Fibroblast of peridontal ligament (primary cell): ENCODE measurements at regions not wholly inside any gene's neighbourhood (a gene's known extent, or its start where the extent isn't known, plus 50 kb on each side); places are given as distances from the start of the nearest gene placed in this dataset.

Experiments
- DNase-seq: peaks from one replicate; pipeline ENCODE4 v3.0.0-alpha.2; 2010; ENCODE audit errors: extremely low read depth

- DNase-seq = no peak
Measured at GRCh38 chr3:189500798-189501495, 130.2 kb upstream of the TP63 start.

DNA sequence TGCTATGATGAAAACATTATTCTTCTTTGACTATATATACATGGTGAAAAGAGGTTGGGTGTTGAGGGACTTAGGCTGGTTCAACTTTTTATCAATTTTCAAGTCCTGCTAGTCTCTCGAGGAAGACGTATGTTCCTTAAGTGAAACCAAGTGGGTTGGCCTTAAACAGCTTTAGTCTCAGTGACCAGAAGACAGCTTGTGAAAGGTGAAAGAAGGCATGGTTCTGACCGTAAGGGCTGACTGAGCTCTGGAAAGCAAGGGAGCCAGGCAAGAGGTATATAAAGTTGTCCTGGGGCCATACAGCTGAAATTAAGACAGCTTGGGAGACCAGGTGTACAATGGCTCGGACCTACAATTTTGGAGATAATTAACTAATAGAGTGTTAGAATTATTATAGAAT is 128.9 kb upstream of the TP63 start:
- DNase-seq = no peak

DNA sequence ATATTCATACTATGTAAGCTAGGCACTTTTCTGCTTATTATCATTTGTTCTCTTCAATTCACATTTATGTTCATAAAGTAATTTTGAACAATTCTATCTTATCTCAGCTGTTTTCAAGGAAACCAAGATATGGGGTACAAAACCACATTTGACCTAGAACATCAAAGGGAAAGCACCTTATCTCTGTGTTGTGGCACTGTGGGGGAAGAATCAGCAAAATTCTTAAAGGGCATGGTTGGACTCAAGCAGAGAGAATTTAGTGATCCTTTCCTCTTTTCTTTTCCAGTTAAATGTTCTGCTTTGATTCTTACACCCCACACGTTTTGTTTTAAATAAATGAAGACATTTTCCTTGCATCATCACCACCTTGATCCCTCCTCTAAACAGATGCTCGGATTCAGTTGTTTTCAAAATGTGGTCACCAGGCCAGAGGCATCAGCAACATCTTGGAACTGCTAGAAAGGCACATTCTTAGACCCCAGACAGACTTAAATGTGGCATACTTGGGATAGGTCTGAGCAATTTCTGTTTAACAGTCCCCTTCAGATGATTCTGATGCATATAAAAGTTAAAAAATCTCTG is 128.4 kb upstream of the TP63 start:
- no peak for DNase-seq

DNA sequence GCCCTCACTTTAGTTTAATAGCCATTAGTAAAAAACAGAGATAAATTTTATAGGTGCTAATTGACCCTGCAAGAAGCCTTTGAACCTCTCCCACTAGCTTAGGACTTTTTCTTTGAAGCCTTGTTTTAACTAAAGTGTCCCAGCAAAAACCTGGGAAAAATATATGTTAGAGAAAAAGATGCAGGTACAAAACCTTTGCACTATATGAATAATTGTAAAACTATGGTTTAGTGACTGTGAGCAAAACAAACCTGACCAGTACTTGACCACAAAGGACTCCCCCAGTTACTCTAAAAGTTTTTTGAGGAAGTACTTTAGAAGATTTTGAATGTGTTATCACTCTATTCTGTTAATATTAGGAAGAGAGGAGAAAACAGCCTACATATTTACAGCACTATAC is 123.3 kb upstream of the TP63 start:
- DNase-seq = no peak

DNA sequence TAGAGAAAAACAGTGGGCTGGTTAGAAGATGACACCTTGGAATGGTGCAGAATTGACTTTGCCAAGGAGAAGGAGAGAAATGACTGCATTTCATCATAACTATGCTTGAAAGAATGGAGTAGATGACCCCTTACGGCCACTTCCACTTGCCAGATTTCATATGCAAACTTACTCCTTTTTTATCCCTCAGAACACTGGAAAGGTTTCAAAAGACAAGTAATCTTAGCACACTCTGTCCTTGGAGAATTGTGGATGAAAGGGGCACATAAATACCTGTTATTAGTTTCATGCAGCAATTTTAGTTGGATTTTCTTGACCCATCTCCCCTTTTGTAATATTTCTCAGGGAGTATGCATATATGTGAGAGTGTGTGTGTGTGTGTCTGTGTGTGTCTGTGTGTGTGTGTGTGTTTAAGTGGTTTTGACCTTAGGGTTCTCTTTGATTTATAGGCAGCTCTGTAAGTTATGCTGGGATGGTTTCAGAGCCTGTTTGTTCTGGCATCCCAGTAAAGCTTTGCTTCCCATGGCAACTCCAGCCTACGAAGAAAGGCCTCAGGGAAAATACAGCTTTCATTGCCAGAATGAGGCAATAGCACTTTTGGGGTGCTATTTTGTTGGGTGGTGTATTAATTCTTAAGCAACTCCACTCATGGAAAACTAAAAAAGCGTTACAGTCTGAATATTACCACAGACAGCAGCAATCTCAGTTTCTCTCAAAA is 122.2 kb upstream of the TP63 start:
- DNase-seq = peak; percentile 34

GRCh38 chr3:189512039-189512438 is 119.2 kb upstream of the TP63 start:
- DNase-seq = no peak

- DNase-seq = no peak
Measured at GRCh38 chr3:189512821-189513220, 118.4 kb upstream of the TP63 start.

DNA sequence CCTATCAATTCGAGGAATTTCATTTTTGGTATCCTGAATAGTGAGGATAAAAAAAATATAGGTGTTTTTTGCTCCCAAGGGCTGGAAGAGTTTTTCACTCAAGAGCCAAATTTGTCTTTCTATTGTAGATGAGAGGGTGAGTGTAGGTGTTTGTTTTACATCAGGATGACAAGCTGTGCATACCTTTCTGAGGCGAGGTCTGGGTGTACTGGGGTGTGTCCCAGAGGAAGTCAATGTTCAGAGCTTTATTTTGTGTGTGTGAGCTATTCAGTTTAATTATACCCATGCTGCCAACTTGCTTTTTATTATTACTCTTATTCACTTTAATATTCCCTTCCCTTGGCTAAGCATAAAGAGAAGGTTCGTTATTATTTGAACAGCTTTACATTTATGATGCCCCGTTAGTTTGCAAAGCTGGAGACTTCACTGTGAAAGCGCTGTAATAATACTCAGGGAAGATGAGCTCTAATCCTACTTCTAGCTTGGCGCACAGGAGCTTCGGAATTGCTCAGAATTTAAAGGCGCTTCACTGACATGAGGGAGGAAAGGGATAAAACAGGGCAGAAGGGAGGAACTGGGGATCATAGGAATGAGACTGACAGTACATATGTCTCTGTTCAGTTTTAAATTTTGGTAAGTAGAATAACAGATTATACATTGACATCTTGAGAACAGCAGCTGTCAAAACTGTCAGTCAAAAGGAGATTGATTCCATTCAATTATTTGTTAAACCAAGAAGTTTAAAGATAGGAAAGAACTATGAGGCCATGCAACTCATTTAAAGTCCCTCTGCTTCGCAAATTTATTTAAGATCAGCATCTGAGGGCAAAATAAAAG is 117.7 kb upstream of the TP63 start:
- no peak for DNase-seq

DNA sequence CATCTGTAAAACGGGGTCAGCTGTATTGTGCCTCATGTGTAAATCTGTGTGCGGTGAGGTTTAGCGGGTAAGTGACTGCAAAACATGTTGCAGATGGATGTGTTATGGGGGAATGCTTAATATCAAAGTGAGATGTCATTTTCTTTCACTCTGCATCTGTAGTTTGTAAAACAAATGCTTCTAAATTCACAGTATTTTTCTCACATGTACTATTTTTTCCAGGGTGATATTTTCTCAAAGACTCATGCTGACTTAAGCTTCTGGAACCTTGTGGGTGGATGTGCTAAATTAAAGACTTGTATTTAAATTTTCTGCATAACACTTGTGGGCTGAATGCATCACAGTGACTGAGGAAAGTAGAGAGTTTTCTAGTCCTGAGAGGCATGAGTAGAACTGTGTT is 115.2 kb upstream of the TP63 start:
- DNase-seq = peak; percentile 19

DNA sequence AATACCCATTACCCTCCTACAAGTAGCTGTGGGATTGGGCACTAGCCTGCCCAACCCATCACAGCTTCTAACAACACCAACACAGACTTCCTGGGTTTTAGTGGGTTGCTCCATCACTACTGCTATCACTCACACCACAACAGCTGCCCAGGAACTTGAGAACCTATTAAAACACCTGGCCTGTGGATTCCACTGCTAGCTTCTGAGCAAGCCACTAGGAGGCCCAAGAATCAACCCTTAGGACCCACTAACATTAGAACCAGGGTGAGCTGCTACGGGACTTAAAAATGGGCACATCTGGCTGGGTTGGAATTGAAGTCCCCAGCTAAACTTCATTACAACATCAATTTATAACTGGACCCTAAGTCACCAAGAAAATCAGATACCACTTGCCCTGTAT is 113.2 kb upstream of the TP63 start:
- no peak for DNase-seq

GRCh38 chr3:189519458-189519857 is 111.7 kb upstream of the TP63 start:
- DNase-seq = no peak

DNA sequence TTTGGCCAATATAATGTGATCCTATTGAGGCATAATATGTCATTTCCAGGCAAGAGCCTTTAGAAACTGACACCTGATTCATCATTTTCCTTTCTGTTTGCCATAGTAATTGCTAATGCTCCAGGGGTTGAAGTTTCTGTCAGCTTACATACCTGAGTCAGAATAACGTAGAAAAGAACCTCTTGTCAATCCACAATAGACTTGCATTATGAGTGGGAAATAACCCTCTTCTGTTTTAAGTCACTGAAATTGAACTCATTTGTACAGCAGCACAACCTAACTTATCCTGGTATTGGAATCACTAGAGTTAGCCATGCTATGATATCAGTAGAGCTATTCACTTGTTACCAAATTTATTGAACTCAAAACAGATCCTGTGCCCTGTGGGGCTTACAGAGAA is 101.7 kb upstream of the TP63 start:
- DNase-seq = no peak

DNA sequence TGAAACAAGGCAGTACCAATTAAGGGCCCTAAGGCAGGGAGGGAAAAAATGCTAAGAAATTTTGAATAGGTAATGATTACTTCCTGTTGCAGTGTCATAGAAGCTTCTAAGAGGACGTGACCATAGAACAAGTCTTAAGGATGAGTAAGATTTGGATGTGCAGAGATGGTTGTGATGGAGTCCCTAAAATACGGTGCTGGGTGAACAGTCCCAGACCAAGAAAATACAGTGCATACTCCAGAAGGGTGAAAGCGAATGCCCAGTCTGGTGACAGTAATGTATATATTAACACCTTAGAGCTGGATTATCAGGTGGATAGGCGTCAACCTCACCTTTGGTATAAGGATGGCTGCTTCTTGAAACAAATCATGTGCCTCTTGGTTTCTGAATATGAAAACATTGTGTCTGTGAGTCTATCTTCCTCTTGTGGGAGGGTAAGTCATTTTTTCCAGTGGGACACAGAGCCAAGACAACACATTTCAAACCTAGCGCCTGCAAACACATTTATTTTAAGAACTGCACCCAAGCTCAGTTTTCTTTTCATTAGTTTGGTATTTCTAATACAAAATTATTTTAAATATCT is 101.2 kb upstream of the TP63 start:
- DNase-seq = no peak

DNA sequence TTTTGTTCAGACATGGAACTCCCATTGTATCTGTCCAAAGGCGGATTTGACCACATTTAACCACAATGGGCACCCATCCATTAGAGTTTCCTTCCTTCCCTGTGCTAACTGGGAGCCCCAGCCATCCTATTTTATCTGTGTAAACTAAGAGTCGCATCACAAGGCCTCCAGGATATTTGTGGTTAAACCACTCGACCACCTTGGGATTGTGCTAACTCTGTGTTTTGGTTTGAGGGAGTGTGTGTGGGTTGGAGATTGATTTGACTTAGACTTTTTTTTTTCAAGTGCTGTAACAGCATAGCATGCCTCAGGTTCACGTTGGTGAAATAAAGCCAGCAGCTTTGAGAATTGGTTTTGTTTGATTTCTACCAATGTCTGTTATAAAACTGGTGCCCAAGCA is 100.4 kb upstream of the TP63 start:
- peak; percentile 84 for DNase-seq

DNA sequence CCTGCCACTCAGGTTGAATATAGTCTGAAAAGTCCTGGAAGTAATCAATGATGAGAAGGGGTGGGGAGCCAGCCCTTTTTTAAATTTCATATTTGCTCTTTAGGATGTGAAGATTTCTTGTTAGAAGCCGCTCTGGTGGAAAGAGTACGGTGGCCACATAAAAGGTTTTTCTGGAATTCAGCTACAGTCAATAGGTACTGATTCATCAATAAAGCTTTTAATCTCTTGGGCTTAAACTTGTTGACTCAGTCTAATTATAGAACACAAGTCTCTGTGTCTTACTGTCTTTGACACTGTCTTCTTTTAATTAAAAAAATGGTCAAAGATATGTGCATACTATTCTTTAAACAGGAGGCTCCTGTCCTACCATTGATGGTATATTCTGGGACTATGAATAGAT is 99.9 kb upstream of the TP63 start:
- DNase-seq = no peak

- no peak for DNase-seq
Measured at GRCh38 chr3:189534531-189534930, 96.7 kb upstream of the TP63 start.

GRCh38 chr3:189537135-189537534 is 94.1 kb upstream of the TP63 start:
- DNase-seq = no peak

- no peak for DNase-seq
Measured at GRCh38 chr3:189547448-189547847, 83.7 kb upstream of the TP63 start.

DNA sequence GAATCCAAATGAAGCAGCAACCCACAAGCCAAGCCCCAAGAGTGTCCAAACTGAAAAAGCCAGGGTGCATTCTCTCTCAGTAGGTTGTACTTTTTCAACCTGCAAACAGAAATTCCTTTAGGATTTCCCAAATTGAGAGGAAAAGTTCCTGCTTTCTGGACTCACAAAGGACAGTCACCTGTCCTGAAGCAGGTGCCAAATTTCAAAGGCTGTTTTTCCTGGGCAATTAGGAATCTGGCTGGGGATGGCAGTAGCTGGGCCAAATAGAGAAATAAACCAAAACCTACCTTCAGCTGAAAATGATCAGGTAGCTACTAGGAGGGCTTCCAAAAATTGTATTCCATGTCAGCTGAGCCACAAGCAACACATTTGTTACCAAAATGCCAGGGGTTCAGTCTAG is 83.1 kb upstream of the TP63 start:
- no peak for DNase-seq

DNA sequence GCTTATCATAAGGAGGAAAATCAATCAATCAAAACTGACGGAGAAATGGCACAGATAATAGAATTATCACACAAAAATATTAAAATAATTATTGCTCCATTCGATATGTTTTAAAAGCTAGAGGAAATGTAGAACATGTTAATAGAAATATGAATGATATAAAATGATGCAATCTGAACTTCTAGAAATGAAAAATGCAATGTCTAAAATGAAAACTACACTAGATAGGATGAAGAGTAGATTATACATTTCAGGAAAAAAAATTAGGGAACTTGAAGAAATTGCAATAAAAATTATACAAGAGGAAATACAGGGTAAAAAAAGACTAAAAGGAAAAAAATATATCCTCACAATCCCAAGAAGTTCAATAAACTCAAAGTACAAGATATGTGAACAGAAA is 80.2 kb upstream of the TP63 start:
- no peak for DNase-seq

GRCh38 chr3:189554868-189555557 is 76.2 kb upstream of the TP63 start:
- DNase-seq = no peak

DNA sequence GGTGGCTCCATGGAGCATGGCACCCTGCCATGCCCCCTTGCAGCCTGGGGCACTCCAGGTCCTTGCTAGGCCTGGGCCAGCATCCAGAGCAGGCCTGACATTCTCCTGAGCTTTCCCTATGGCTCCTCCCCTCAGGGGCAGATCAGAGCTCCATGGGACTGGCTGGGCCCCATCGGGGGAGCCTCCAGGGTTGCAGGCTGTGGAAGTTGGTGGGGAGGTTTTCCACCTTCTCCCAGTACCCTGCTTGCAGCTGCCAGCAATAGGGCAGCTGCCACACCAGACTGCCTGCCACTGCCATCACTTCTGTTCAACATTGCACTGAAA is 75.7 kb upstream of the TP63 start:
- no peak for DNase-seq
